ENCODE measurements at regions not wholly inside any gene's neighbourhood (a gene's known extent, or its start where the extent isn't known, plus 50 kb on each side); places are given as distances from the start of the nearest gene placed in this dataset.

- TF ChIP-seq CTCF (conservative IDR thresholded peaks at IDR 0.05; ENCODE audit: low read depth, low read length): no peak
- no peak for DNase-seq (ENCODE audit: low read depth)
These were observed 818.8 kb upstream of the NR2F2 start for GRCh38 chr15:95511671-95512070.

GRCh38 chr15:95512906-95513305, 817.6 kb upstream of the NR2F2 start:
- no peak overlapping the region for H3K4me3 ChIP-seq (ENCODE audit: low read length)
- no peak for TF ChIP-seq CTCF (conservative IDR thresholded peaks at IDR 0.05; ENCODE audit: low read depth, low read length)
- no peak for DNase-seq (ENCODE audit: low read depth)

More at GRCh38 chr15:95511671-95512070, 818.8 kb upstream of the NR2F2 start:
- no peak overlapping the region for H3K4me3 ChIP-seq (ENCODE audit: low read length)

- no peak overlapping the region for H3K4me3 ChIP-seq (ENCODE audit: low read length)
- no peak for DNase-seq (ENCODE audit: low read depth)
- no peak for TF ChIP-seq CTCF (conservative IDR thresholded peaks at IDR 0.05; ENCODE audit: low read depth, low read length)
These were observed 810.6 kb upstream of the NR2F2 start for GRCh38 chr15:95519887-95520286.

- H3K4me3 ChIP-seq (ENCODE audit: low read length): no peak overlapping the region
- TF ChIP-seq CTCF (conservative IDR thresholded peaks at IDR 0.05; ENCODE audit: low read depth, low read length): no peak
- DNase-seq (ENCODE audit: low read depth): peak; percentile 79
These were observed 810.0 kb upstream of the NR2F2 start for GRCh38 chr15:95520511-95520910.

GRCh38 chr15:95520922-95521321, 809.6 kb upstream of the NR2F2 start:
- H3K4me3 ChIP-seq (ENCODE audit: low read length): no peak overlapping the region
- no peak for DNase-seq (ENCODE audit: low read depth)
- no peak for TF ChIP-seq CTCF (conservative IDR thresholded peaks at IDR 0.05; ENCODE audit: low read depth, low read length)

- H3K4me3 ChIP-seq (ENCODE audit: low read length): no peak overlapping the region
- peak; percentile 30 for DNase-seq (ENCODE audit: low read depth)
- TF ChIP-seq CTCF (conservative IDR thresholded peaks at IDR 0.05; ENCODE audit: low read depth, low read length): no peak
These were observed 808.0 kb upstream of the NR2F2 start for GRCh38 chr15:95522533-95522932.

GRCh38 chr15:95528920-95529319, 801.6 kb upstream of the NR2F2 start:
- H3K4me3 ChIP-seq (ENCODE audit: low read length): no peak overlapping the region
- no peak for DNase-seq (ENCODE audit: low read depth)
- TF ChIP-seq CTCF (conservative IDR thresholded peaks at IDR 0.05; ENCODE audit: low read depth, low read length): no peak
